Endothelial cell (in vitro differentiated cells): ENCODE measurements at regions not wholly inside any gene's neighbourhood (a gene's known extent, or its start where the extent isn't known, plus 50 kb on each side); places are given as distances from the start of the nearest gene placed in this dataset.

Experiments used
- DNase-seq: peaks from one replicate; pipeline ENCODE4 v3.0.0; 2021; ENCODE audit warnings: low spot score
- H3K27ac Mint-ChIP-seq: one replicate; pipeline ENCODE4 v1.8.0; 2021; ENCODE audit warnings: mixed read lengths, inconsistent platforms; ENCODE audit not compliant: unreplicated experiment
- H3K27me3 Mint-ChIP-seq: one replicate; pipeline ENCODE4 v1.8.0; 2021; ENCODE audit warnings: mild to moderate bottlenecking, moderate library complexity, mixed read lengths, inconsistent platforms; ENCODE audit not compliant: unreplicated experiment
- H3K36me3 Mint-ChIP-seq: one replicate; pipeline ENCODE4 v1.8.0; 2021; ENCODE audit warnings: mild to moderate bottlenecking, low read depth, mixed read lengths, inconsistent platforms; ENCODE audit not compliant: unreplicated experiment
- H3K4me1 Mint-ChIP-seq: one replicate; pipeline ENCODE4 v1.8.0; 2021; ENCODE audit warnings: mild to moderate bottlenecking, mixed read lengths, inconsistent platforms; ENCODE audit not compliant: unreplicated experiment
- H3K4me3 Mint-ChIP-seq: one replicate; pipeline ENCODE4 v1.8.0; 2021; ENCODE audit warnings: mild to moderate bottlenecking, mixed read lengths, inconsistent platforms; ENCODE audit not compliant: unreplicated experiment
- H3K9me3 Mint-ChIP-seq: one replicate; pipeline ENCODE4 v1.8.0; 2021; ENCODE audit warnings: mixed read lengths, inconsistent platforms; ENCODE audit not compliant: unreplicated experiment
- TF ChIP-seq, protein P1 (sequence below): fragments of 200-600 bp; sonication (generic); IDR thresholded peaks from one replicate; pipeline ENCODE4 v1.5.0; 2021; ENCODE audit warnings: antibody characterized with exemption; ENCODE audit not compliant: unreplicated experiment

DNA sequence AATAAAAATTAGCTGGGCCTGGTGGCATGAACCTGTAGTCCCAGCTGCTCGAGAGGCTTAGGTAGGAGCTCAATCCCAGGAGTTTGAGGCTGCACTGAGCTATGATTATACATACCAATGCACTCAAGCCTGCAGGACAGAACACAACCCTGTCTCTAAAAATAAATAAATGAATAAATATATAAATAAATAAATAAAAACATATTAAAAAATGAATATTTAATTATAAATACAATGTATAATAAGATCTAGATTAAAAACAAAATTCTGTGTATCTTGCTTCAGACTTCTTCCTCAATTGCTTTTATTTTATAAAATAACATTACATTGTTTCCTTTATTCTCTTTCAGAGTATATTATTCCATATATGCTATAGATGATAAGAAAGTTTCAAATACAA is 1964.1 kb downstream of the PCDH9 start:
- DNase-seq: no peak
- H3K36me3 Mint-ChIP-seq: no peaks in the 10 kb centered on the region
- H3K27me3 Mint-ChIP-seq: no peaks in the 10 kb centered on the region
- H3K9me3 Mint-ChIP-seq: no peaks in the 10 kb centered on the region
- H3K4me3 Mint-ChIP-seq: no peak overlapping the region
- TF ChIP-seq, protein P1, sequence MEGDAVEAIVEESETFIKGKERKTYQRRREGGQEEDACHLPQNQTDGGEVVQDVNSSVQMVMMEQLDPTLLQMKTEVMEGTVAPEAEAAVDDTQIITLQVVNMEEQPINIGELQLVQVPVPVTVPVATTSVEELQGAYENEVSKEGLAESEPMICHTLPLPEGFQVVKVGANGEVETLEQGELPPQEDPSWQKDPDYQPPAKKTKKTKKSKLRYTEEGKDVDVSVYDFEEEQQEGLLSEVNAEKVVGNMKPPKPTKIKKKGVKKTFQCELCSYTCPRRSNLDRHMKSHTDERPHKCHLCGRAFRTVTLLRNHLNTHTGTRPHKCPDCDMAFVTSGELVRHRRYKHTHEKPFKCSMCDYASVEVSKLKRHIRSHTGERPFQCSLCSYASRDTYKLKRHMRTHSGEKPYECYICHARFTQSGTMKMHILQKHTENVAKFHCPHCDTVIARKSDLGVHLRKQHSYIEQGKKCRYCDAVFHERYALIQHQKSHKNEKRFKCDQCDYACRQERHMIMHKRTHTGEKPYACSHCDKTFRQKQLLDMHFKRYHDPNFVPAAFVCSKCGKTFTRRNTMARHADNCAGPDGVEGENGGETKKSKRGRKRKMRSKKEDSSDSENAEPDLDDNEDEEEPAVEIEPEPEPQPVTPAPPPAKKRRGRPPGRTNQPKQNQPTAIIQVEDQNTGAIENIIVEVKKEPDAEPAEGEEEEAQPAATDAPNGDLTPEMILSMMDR: no peak
- no peak overlapping the region for H3K27ac Mint-ChIP-seq
- H3K4me1 Mint-ChIP-seq: no peaks in the 10 kb centered on the region

DNA sequence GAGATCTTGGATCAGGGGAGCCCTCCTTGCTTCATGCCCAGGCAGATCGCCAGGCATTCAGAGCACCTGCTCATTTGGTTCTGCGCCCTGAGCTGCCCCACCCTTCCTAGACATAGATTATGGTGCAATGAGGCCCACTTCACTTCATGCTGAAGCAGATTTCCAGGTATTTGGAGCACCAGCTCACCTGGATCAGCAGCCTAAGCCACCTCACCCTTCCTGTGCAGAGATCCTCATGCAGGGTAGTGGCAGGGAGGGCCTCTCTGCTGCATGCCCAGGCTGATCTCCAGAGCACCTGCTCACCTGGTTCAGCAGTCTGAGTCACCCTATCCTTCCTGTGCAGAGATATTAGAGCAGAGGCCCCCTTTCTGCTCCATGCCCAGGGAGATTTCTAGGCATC is 1966.1 kb downstream of the PCDH9 start:
- Mint-ChIP-seq H3K4me3 (no peak overlapping the region), H3K27me3 (no peaks in the 10 kb centered on the region), H3K4me1 (no peaks in the 10 kb centered on the region), H3K27ac (no peak overlapping the region), H3K9me3 (no peaks in the 10 kb centered on the region), H3K36me3 (no peaks in the 10 kb centered on the region)
- TF ChIP-seq, protein P1: no peak
- DNase-seq: no peak

DNA sequence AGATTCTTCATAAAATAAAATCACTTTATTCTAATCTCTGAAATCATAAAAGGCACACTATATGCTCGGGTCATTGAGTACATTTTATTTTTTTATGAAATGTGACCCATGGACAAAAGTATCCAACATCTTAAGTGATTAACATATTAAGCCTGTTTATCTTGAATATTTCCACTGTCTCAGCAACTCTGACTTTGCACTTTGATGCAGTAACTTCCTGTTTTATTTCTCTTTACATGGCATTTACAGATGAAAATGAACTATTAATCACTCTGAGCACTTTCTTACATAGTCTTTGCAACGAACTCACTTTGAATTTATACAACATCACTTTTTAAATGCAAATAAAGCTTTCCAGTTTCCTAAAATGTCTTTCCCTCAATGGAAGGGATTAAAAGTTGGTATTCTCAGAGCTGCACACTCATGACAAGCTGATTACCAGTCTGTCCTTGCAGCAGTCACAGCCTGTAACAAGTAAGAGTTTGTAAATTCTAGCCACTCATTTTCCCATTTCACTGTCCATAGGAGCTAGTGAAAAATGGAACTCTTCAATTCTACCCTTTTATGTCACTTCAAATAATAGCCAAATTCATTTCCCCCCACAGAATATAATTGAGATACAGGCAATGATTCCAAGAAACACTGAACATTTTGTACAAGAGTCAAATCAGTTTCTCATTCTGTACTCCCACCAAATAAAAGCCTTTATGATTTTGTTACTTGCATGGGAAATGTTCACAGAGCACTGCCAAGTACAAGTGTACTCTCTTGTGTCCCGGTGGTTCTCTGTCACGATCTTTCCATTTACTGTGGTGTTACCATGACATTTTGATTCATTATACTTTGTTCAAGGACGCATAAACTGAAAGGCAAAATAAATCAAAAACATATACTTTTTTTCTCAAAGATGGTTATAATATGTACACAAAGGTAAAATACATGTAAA is 1968.9 kb downstream of the PCDH9 start:
- no peak overlapping the region for H3K27ac Mint-ChIP-seq
- no peak overlapping the region for H3K4me3 Mint-ChIP-seq
- H3K27me3 Mint-ChIP-seq: no peaks in the 10 kb centered on the region
- TF ChIP-seq, protein P1: no peak
- H3K9me3 Mint-ChIP-seq: no peaks in the 10 kb centered on the region
- no peaks in the 10 kb centered on the region for H3K36me3 Mint-ChIP-seq
- H3K4me1 Mint-ChIP-seq: no peaks in the 10 kb centered on the region
- DNase-seq: no peak

DNA sequence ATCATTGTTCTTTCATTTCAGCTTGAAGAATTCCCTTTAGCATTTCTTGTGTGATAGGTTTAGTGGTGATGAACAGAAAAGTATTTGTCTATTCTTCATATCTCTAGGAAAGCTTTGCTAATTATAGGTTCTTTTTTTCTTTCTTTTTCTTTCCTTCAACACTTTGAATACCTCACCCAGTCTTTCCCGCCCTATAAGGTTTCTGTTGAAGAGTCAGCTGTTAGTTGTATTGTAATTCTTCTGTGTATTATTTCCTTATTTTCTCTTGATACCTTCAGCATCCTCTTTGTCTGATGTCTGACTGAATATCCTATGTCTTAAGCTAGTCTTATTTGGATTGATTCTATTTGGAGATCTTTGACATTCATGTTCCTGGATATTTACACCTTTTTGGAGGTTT is 1989.4 kb downstream of the PCDH9 start:
- Mint-ChIP-seq H3K4me1 (peaks cover 8% of the 10 kb centered on the region), H3K4me3 (no peak overlapping the region), H3K9me3 (no peaks in the 10 kb centered on the region), H3K36me3 (no peaks in the 10 kb centered on the region), H3K27me3 (no peaks in the 10 kb centered on the region), H3K27ac (no peak overlapping the region)
- TF ChIP-seq, protein P1: no peak
- DNase-seq: no peak

DNA sequence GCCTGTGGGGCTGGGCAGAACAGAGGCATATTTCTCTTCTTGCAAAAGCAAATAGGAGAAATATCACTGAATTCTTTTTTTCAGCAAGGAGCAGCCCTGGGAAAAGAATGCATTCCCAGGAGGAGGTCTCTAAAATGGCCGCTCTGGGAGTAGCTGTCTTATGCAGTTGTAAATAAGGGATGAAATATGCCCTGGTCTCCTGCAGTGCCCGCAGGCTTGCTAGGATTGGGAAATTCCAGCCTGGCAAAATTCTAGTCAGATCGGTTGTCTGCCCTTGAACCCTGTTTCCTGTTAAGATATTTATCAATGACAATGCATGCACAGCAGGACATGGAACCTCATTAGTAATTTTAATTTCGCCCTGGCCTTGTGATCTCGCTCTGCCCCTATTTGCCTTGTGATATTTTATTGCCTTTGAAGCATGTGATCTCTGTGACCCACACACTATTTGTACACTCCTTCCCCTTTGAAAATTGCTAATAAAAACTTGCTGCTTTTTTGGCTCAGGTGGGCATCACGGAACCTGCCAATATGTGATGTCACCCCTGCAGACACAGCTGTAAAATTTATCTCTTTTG is 1993.2 kb downstream of the PCDH9 start:
- Mint-ChIP-seq H3K4me1 (peaks cover 8% of the 10 kb centered on the region), H3K9me3 (no peaks in the 10 kb centered on the region), H3K27ac (no peak overlapping the region), H3K4me3 (no peak overlapping the region), H3K36me3 (no peaks in the 10 kb centered on the region), H3K27me3 (no peaks in the 10 kb centered on the region)
- no peak for DNase-seq
- TF ChIP-seq, protein P1: no peak
